ENCODE measurements at regions not wholly inside any gene's neighbourhood (a gene's known extent, or its start where the extent isn't known, plus 50 kb on each side); places are given as distances from the start of the nearest gene placed in this dataset.

GRCh38 chr5:41670854-41671479 is 160.6 kb upstream of the PLCXD3 start:
- no peak overlapping the region for H2AFZ ChIP-seq (ENCODE audit: low read length, unreplicated experiment)
- H3K4me3 ChIP-seq (ENCODE audit: low read depth, low read length) = no peak overlapping the region
- H3K4me1 ChIP-seq (ENCODE audit: control insufficient read depth, insufficient read depth, low read length, unreplicated experiment) = no peaks in the 10 kb centered on the region
- H3K27ac ChIP-seq (ENCODE audit: low read depth, low read length) = no peak overlapping the region
- H3K79me2 ChIP-seq (ENCODE audit: control insufficient read depth, insufficient read depth, low read length, unreplicated experiment) = no peaks in the 10 kb centered on the region
- H3K36me3 ChIP-seq (ENCODE audit: insufficient read depth, low read length) = no peaks in the 10 kb centered on the region
- no peaks in the 10 kb centered on the region for H3K27me3 ChIP-seq (ENCODE audit: insufficient read depth, low read length)

DNA sequence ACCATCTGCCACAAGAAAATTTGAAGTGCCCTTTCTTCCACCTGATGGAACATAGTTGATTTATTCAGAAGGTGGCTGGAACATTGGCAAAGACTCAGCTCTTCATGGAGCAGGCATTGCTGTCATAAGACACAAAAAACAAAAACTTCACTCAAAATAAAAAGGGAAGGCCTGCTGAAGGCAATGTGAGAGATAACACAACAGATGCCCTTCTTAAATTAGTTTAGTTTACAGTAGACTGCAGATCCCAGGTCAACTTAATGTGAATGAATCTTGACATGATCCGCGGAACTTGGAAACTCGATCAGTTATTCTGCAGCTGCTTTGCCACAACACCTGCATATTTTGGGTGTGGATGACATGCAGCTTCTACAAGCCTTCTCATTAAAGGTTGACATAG is 159.8 kb upstream of the PLCXD3 start:
- Histone ChIP-seq H3K79me2 (ENCODE audit: control insufficient read depth, insufficient read depth, low read length, unreplicated experiment) (no peaks in the 10 kb centered on the region), H3K4me1 (ENCODE audit: control insufficient read depth, insufficient read depth, low read length, unreplicated experiment) (no peaks in the 10 kb centered on the region), H2AFZ (ENCODE audit: low read length, unreplicated experiment) (no peak overlapping the region), H3K27ac (ENCODE audit: low read depth, low read length) (no peak overlapping the region), H3K36me3 (ENCODE audit: insufficient read depth, low read length) (no peaks in the 10 kb centered on the region), H3K4me3 (ENCODE audit: low read depth, low read length) (no peak overlapping the region), H3K27me3 (ENCODE audit: insufficient read depth, low read length) (no peaks in the 10 kb centered on the region)

- H3K27ac ChIP-seq (ENCODE audit: low read depth, low read length) = no peak overlapping the region
- H3K27me3 ChIP-seq (ENCODE audit: insufficient read depth, low read length) = 0 out of 2 replicates have a peak, but pooled peaks cover 3% of the 10 kb centered on the region
- no peaks in the 10 kb centered on the region for H3K4me1 ChIP-seq (ENCODE audit: control insufficient read depth, insufficient read depth, low read length, unreplicated experiment)
- no peak overlapping the region for H2AFZ ChIP-seq (ENCODE audit: low read length, unreplicated experiment)
- H3K79me2 ChIP-seq (ENCODE audit: control insufficient read depth, insufficient read depth, low read length, unreplicated experiment) = no peaks in the 10 kb centered on the region
- H3K36me3 ChIP-seq (ENCODE audit: insufficient read depth, low read length) = no peaks in the 10 kb centered on the region
- H3K4me3 ChIP-seq (ENCODE audit: low read depth, low read length) = no peak overlapping the region
Measured at GRCh38 chr5:41661254-41661653, 150.9 kb upstream of the PLCXD3 start.

- H3K79me2 ChIP-seq (ENCODE audit: control insufficient read depth, insufficient read depth, low read length, unreplicated experiment) = no peaks in the 10 kb centered on the region
- H3K27ac ChIP-seq (ENCODE audit: low read depth, low read length) = no peak overlapping the region
- no peaks in the 10 kb centered on the region for H3K36me3 ChIP-seq (ENCODE audit: insufficient read depth, low read length)
- no peak overlapping the region for H2AFZ ChIP-seq (ENCODE audit: low read length, unreplicated experiment)
- no peak overlapping the region for H3K4me3 ChIP-seq (ENCODE audit: low read depth, low read length)
- H3K27me3 ChIP-seq (ENCODE audit: insufficient read depth, low read length) = 0 out of 2 replicates have a peak, but pooled peaks cover 3% of the 10 kb centered on the region
- H3K4me1 ChIP-seq (ENCODE audit: control insufficient read depth, insufficient read depth, low read length, unreplicated experiment) = no peaks in the 10 kb centered on the region
Measured at GRCh38 chr5:41656597-41656996, 146.2 kb upstream of the PLCXD3 start.

- Histone ChIP-seq H3K4me3 (ENCODE audit: low read depth, low read length) (no peak overlapping the region), H3K4me1 (ENCODE audit: control insufficient read depth, insufficient read depth, low read length, unreplicated experiment) (peaks cover 23% of the 10 kb centered on the region), H3K79me2 (ENCODE audit: control insufficient read depth, insufficient read depth, low read length, unreplicated experiment) (no peaks in the 10 kb centered on the region), H3K27me3 (ENCODE audit: insufficient read depth, low read length) (no peaks in the 10 kb centered on the region), H2AFZ (ENCODE audit: low read length, unreplicated experiment) (no peak overlapping the region), H3K36me3 (ENCODE audit: insufficient read depth, low read length) (no peaks in the 10 kb centered on the region), H3K27ac (ENCODE audit: low read depth, low read length) (no peak overlapping the region)
Measured at GRCh38 chr5:41650131-41650530, 139.7 kb upstream of the PLCXD3 start.

- H3K79me2 ChIP-seq (ENCODE audit: control insufficient read depth, insufficient read depth, low read length, unreplicated experiment) = no peaks in the 10 kb centered on the region
Measured at GRCh38 chr5:41649659-41650058, 139.3 kb upstream of the PLCXD3 start.

GRCh38 chr5:41648996-41649395 is 138.6 kb upstream of the PLCXD3 start:
- Histone ChIP-seq H3K27ac (ENCODE audit: low read depth, low read length) (no peak overlapping the region), H3K36me3 (ENCODE audit: insufficient read depth, low read length) (no peaks in the 10 kb centered on the region), H3K4me1 (ENCODE audit: control insufficient read depth, insufficient read depth, low read length, unreplicated experiment) (peaks cover 23% of the 10 kb centered on the region), H3K27me3 (ENCODE audit: insufficient read depth, low read length) (no peaks in the 10 kb centered on the region), H3K79me2 (ENCODE audit: control insufficient read depth, insufficient read depth, low read length, unreplicated experiment) (no peaks in the 10 kb centered on the region), H2AFZ (ENCODE audit: low read length, unreplicated experiment) (no peak overlapping the region), H3K4me3 (ENCODE audit: low read depth, low read length) (no peak overlapping the region)

More at GRCh38 chr5:41649659-41650058, 139.3 kb upstream of the PLCXD3 start:
- H3K36me3 ChIP-seq (ENCODE audit: insufficient read depth, low read length) = no peaks in the 10 kb centered on the region
- H3K4me1 ChIP-seq (ENCODE audit: control insufficient read depth, insufficient read depth, low read length, unreplicated experiment) = peaks cover 23% of the 10 kb centered on the region
- no peaks in the 10 kb centered on the region for H3K27me3 ChIP-seq (ENCODE audit: insufficient read depth, low read length)
- no peak overlapping the region for H3K27ac ChIP-seq (ENCODE audit: low read depth, low read length)
- H2AFZ ChIP-seq (ENCODE audit: low read length, unreplicated experiment) = no peak overlapping the region
- H3K4me3 ChIP-seq (ENCODE audit: low read depth, low read length) = no peak overlapping the region

DNA sequence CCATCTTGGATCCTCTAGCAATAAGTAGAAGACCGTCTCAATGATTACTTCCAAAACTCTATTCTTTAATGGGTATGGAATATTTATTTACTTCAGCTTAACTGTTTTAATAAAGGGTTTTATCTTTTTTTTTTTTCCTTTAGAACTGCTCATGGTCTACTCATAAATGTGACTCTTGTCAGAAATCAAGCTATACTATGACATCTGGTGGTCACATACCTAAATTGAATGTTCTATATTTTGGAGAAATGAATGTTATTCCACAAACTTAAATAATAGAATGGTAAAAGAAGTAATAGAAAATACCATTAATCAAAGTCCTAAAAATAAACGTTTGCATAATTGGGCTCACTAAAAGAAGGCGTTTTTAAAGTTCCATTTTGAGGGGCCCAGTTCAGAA is 131.2 kb upstream of the PLCXD3 start:
- Histone ChIP-seq H3K79me2 (ENCODE audit: control insufficient read depth, insufficient read depth, low read length, unreplicated experiment) (no peaks in the 10 kb centered on the region), H3K27me3 (ENCODE audit: insufficient read depth, low read length) (no peaks in the 10 kb centered on the region), H3K27ac (ENCODE audit: low read depth, low read length) (no peak overlapping the region), H3K36me3 (ENCODE audit: insufficient read depth, low read length) (no peaks in the 10 kb centered on the region), H3K4me1 (ENCODE audit: control insufficient read depth, insufficient read depth, low read length, unreplicated experiment) (no peaks in the 10 kb centered on the region), H3K4me3 (ENCODE audit: low read depth, low read length) (no peak overlapping the region), H2AFZ (ENCODE audit: low read length, unreplicated experiment) (no peak overlapping the region)

DNA sequence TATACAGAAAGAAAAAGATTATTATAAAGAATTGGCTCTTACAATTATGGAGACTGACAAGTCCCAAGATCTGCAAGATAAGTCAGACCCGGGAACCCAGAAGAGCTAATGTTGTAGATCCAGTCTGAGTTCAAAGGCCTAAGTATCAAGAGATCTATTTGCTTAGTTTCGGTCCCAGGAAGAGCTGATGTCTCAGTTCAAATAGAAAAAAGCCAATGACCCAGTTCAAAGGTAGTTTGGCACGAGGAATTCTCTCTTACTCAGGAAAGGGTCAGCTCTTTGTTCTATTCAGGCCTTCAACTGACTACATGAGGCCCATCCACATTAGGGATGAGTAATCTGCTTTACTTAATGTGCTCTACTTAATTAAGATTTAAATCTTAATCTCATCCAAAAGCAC is 128.3 kb upstream of the PLCXD3 start:
- no peaks in the 10 kb centered on the region for H3K79me2 ChIP-seq (ENCODE audit: control insufficient read depth, insufficient read depth, low read length, unreplicated experiment)
- no peak overlapping the region for H3K27ac ChIP-seq (ENCODE audit: low read depth, low read length)
- no peaks in the 10 kb centered on the region for H3K36me3 ChIP-seq (ENCODE audit: insufficient read depth, low read length)
- H3K27me3 ChIP-seq (ENCODE audit: insufficient read depth, low read length) = no peaks in the 10 kb centered on the region
- no peak overlapping the region for H2AFZ ChIP-seq (ENCODE audit: low read length, unreplicated experiment)
- no peaks in the 10 kb centered on the region for H3K4me1 ChIP-seq (ENCODE audit: control insufficient read depth, insufficient read depth, low read length, unreplicated experiment)
- no peak overlapping the region for H3K4me3 ChIP-seq (ENCODE audit: low read depth, low read length)

GRCh38 chr5:41637869-41638268 is 127.5 kb upstream of the PLCXD3 start:
- Histone ChIP-seq H3K4me1 (ENCODE audit: control insufficient read depth, insufficient read depth, low read length, unreplicated experiment) (no peaks in the 10 kb centered on the region), H3K79me2 (ENCODE audit: control insufficient read depth, insufficient read depth, low read length, unreplicated experiment) (no peaks in the 10 kb centered on the region), H3K36me3 (ENCODE audit: insufficient read depth, low read length) (no peaks in the 10 kb centered on the region), H3K27me3 (ENCODE audit: insufficient read depth, low read length) (no peaks in the 10 kb centered on the region), H3K4me3 (ENCODE audit: low read depth, low read length) (no peak overlapping the region), H3K27ac (ENCODE audit: low read depth, low read length) (no peak overlapping the region), H2AFZ (ENCODE audit: low read length, unreplicated experiment) (no peak overlapping the region)

GRCh38 chr5:41637424-41637823 is 127.0 kb upstream of the PLCXD3 start:
- Histone ChIP-seq H3K79me2 (ENCODE audit: control insufficient read depth, insufficient read depth, low read length, unreplicated experiment) (no peaks in the 10 kb centered on the region), H3K4me3 (ENCODE audit: low read depth, low read length) (no peak overlapping the region), H2AFZ (ENCODE audit: low read length, unreplicated experiment) (no peak overlapping the region), H3K36me3 (ENCODE audit: insufficient read depth, low read length) (no peaks in the 10 kb centered on the region), H3K27me3 (ENCODE audit: insufficient read depth, low read length) (no peaks in the 10 kb centered on the region), H3K27ac (ENCODE audit: low read depth, low read length) (no peak overlapping the region), H3K4me1 (ENCODE audit: control insufficient read depth, insufficient read depth, low read length, unreplicated experiment) (no peaks in the 10 kb centered on the region)
